ENCODE measurements at regions not wholly inside any gene's neighbourhood (a gene's known extent, or its start where the extent isn't known, plus 50 kb on each side); places are given as distances from the start of the nearest gene placed in this dataset.

- H3K27me3 ChIP-seq (ENCODE audit: control insufficient read depth in 1 of 2, insufficient read depth in 2 of 2, low read length in 2 of 2), result peaks cover 0 to 2% of the 10 kb centered on the region in 2 donors
- WGBS, 2 donors, result 55 to 60% methylated on average over 11 of the region's 11 CpGs
- no peak overlapping the region for H3K27ac ChIP-seq (ENCODE audit: low read depth in 2 of 2, low read length in 1 of 2)
- peaks cover 0 to 7% of the 10 kb centered on the region in 2 donors for H3K4me1 ChIP-seq (ENCODE audit: control insufficient read depth in 2 of 2, insufficient read depth in 2 of 2, low read length in 1 of 2)
- no peaks in the 10 kb centered on the region for H3K36me3 ChIP-seq (ENCODE audit: control insufficient read depth in 2 of 2, insufficient read depth in 2 of 2, low read length in 1 of 2)
- H3K4me3 ChIP-seq (ENCODE audit: low read depth in 1 of 2, low read length in 2 of 2), result no peak overlapping the region
- peaks cover 0 to 4% of the 10 kb centered on the region in 2 donors for H3K9me3 ChIP-seq (ENCODE audit: control insufficient read depth in 2 of 2, insufficient read depth in 1 of 2, low read depth in 1 of 2, low read length in 1 of 2)
These were observed 175.3 kb downstream of the IGLL1 start for GRCh38 chr22:23404689-23405365.

- no peak overlapping the region for H3K4me3 ChIP-seq (ENCODE audit: low read depth in 1 of 2, low read length in 2 of 2)
- H3K36me3 ChIP-seq (ENCODE audit: control insufficient read depth in 2 of 2, insufficient read depth in 2 of 2, low read length in 1 of 2), result no peaks in the 10 kb centered on the region
- peaks cover 0 to 7% of the 10 kb centered on the region in 2 donors for H3K4me1 ChIP-seq (ENCODE audit: control insufficient read depth in 2 of 2, insufficient read depth in 2 of 2, low read length in 1 of 2)
- H3K9me3 ChIP-seq (ENCODE audit: control insufficient read depth in 2 of 2, insufficient read depth in 1 of 2, low read depth in 1 of 2, low read length in 1 of 2), result peaks cover 0 to 4% of the 10 kb centered on the region in 2 donors
- peaks cover 0 to 2% of the 10 kb centered on the region in 2 donors for H3K27me3 ChIP-seq (ENCODE audit: control insufficient read depth in 1 of 2, insufficient read depth in 2 of 2, low read length in 2 of 2)
- H3K27ac ChIP-seq (ENCODE audit: low read depth in 2 of 2, low read length in 1 of 2), result no peak overlapping the region
- WGBS, 2 donors, result 84 to 94% methylated on average over 13 of the region's 13 CpGs
These were observed 176.1 kb downstream of the IGLL1 start for GRCh38 chr22:23403720-23404688.

GRCh38 chr22:23403152-23403719, 176.9 kb downstream of the IGLL1 start:
- 87 to 88% methylated on average over 11 of the region's 11 CpGs for WGBS, 2 donors
- peaks cover 0 to 4% of the 10 kb centered on the region in 2 donors for H3K9me3 ChIP-seq (ENCODE audit: control insufficient read depth in 2 of 2, insufficient read depth in 1 of 2, low read depth in 1 of 2, low read length in 1 of 2)

GRCh38 chr22:23402275-23403151, 177.6 kb downstream of the IGLL1 start:
- H3K4me3 ChIP-seq (ENCODE audit: low read depth in 1 of 2, low read length in 2 of 2), result peak overlapping the region; percentile 24 to 37
- no peaks in the 10 kb centered on the region for H3K36me3 ChIP-seq (ENCODE audit: control insufficient read depth in 2 of 2, insufficient read depth in 2 of 2, low read length in 1 of 2)
- peaks cover 0 to 4% of the 10 kb centered on the region in 2 donors for H3K9me3 ChIP-seq (ENCODE audit: control insufficient read depth in 2 of 2, insufficient read depth in 1 of 2, low read depth in 1 of 2, low read length in 1 of 2)
- no peak overlapping the region for H3K27ac ChIP-seq (ENCODE audit: low read depth in 2 of 2, low read length in 1 of 2)
- WGBS, 2 donors, result 6 to 7% methylated on average over 57 to 82 of the region's 82 CpGs
- H3K4me1 ChIP-seq (ENCODE audit: control insufficient read depth in 2 of 2, insufficient read depth in 2 of 2, low read length in 1 of 2), result peaks cover 0 to 7% of the 10 kb centered on the region in 2 donors
- H3K27me3 ChIP-seq (ENCODE audit: control insufficient read depth in 1 of 2, insufficient read depth in 2 of 2, low read length in 2 of 2), result no peaks in the 10 kb centered on the region

More at GRCh38 chr22:23403152-23403719, 176.9 kb downstream of the IGLL1 start:
- no peaks in the 10 kb centered on the region for H3K36me3 ChIP-seq (ENCODE audit: control insufficient read depth in 2 of 2, insufficient read depth in 2 of 2, low read length in 1 of 2)
- H3K4me1 ChIP-seq (ENCODE audit: control insufficient read depth in 2 of 2, insufficient read depth in 2 of 2, low read length in 1 of 2), result peaks cover 0 to 7% of the 10 kb centered on the region in 2 donors
- H3K4me3 ChIP-seq (ENCODE audit: low read depth in 1 of 2, low read length in 2 of 2), result no peak overlapping the region
- no peak overlapping the region for H3K27ac ChIP-seq (ENCODE audit: low read depth in 2 of 2, low read length in 1 of 2)
- H3K27me3 ChIP-seq (ENCODE audit: control insufficient read depth in 1 of 2, insufficient read depth in 2 of 2, low read length in 2 of 2), result peaks cover 0 to 2% of the 10 kb centered on the region in 2 donors

- H3K27me3 ChIP-seq (ENCODE audit: control insufficient read depth in 1 of 2, insufficient read depth in 2 of 2, low read length in 2 of 2), result no peaks in the 10 kb centered on the region
- 47 to 51% methylated on average over 14 of the region's 14 CpGs for WGBS, 2 donors
- no peaks in the 10 kb centered on the region for H3K36me3 ChIP-seq (ENCODE audit: control insufficient read depth in 2 of 2, insufficient read depth in 2 of 2, low read length in 1 of 2)
- H3K4me1 ChIP-seq (ENCODE audit: control insufficient read depth in 2 of 2, insufficient read depth in 2 of 2, low read length in 1 of 2), result peaks cover 0 to 7% of the 10 kb centered on the region in 2 donors
- H3K27ac ChIP-seq (ENCODE audit: low read depth in 2 of 2, low read length in 1 of 2), result no peak overlapping the region
- peak overlapping the region in 1 of 2 donors; percentile 37 for H3K4me3 ChIP-seq (ENCODE audit: low read depth in 1 of 2, low read length in 2 of 2)
- H3K9me3 ChIP-seq (ENCODE audit: control insufficient read depth in 2 of 2, insufficient read depth in 1 of 2, low read depth in 1 of 2, low read length in 1 of 2), result peaks cover 0 to 4% of the 10 kb centered on the region in 2 donors
These were observed 178.2 kb downstream of the IGLL1 start for GRCh38 chr22:23401910-23402274.

GRCh38 chr22:23401111-23401909, 178.8 kb downstream of the IGLL1 start:
- Histone ChIP-seq H3K9me3 (ENCODE audit: control insufficient read depth in 2 of 2, insufficient read depth in 1 of 2, low read depth in 1 of 2, low read length in 1 of 2) (peaks cover 0 to 4% of the 10 kb centered on the region in 2 donors), H3K4me1 (ENCODE audit: control insufficient read depth in 2 of 2, insufficient read depth in 2 of 2, low read length in 1 of 2) (peaks cover 0 to 7% of the 10 kb centered on the region in 2 donors), H3K36me3 (ENCODE audit: control insufficient read depth in 2 of 2, insufficient read depth in 2 of 2, low read length in 1 of 2) (no peaks in the 10 kb centered on the region), H3K27me3 (ENCODE audit: control insufficient read depth in 1 of 2, insufficient read depth in 2 of 2, low read length in 2 of 2) (no peaks in the 10 kb centered on the region), H3K27ac (ENCODE audit: low read depth in 2 of 2, low read length in 1 of 2) (no peak overlapping the region), H3K4me3 (ENCODE audit: low read depth in 1 of 2, low read length in 2 of 2) (no peak overlapping the region)
- 75 to 77% methylated on average over 20 of the region's 20 CpGs for WGBS, 2 donors

GRCh38 chr22:23400286-23400981, 179.7 kb downstream of the IGLL1 start:
- Histone ChIP-seq H3K4me1 (ENCODE audit: control insufficient read depth in 2 of 2, insufficient read depth in 2 of 2, low read length in 1 of 2) (peaks cover 0 to 7% of the 10 kb centered on the region in 2 donors), H3K4me3 (ENCODE audit: low read depth in 1 of 2, low read length in 2 of 2) (no peak overlapping the region), H3K27me3 (ENCODE audit: control insufficient read depth in 1 of 2, insufficient read depth in 2 of 2, low read length in 2 of 2) (no peaks in the 10 kb centered on the region), H3K36me3 (ENCODE audit: control insufficient read depth in 2 of 2, insufficient read depth in 2 of 2, low read length in 1 of 2) (no peaks in the 10 kb centered on the region), H3K9me3 (ENCODE audit: control insufficient read depth in 2 of 2, insufficient read depth in 1 of 2, low read depth in 1 of 2, low read length in 1 of 2) (peaks cover 0 to 2% of the 10 kb centered on the region in 2 donors), H3K27ac (ENCODE audit: low read depth in 2 of 2, low read length in 1 of 2) (no peak overlapping the region)
- WGBS, 2 donors, result 91 to 92% methylated on average over 19 to 23 of the region's 23 CpGs

Measured in esophagus (tissue), 2 donors.